Ishikawa (cell line): ENCODE measurements at regions not wholly inside any gene's neighbourhood (a gene's known extent, or its start where the extent isn't known, plus 50 kb on each side); places are given as distances from the start of the nearest gene placed in this dataset.

Source experiments
- CEBPB ChIP-seq: IDR thresholded peaks from 2 replicates; pipeline ENCODE4 v1.6.1; 2012
- CREB1 ChIP-seq: IDR thresholded peaks from 2 replicates; pipeline ENCODE4 v1.6.1; 2012; ENCODE audit warnings: low read depth
- EP300 ChIP-seq: IDR thresholded peaks from 2 replicates; pipeline ENCODE4 v1.6.1; 2012; ENCODE audit warnings: borderline replicate concordance
- FOXM1 ChIP-seq: IDR thresholded peaks from 2 replicates; pipeline ENCODE4 v1.6.1; 2012; ENCODE audit warnings: low read depth, borderline replicate concordance
- MAX ChIP-seq: IDR thresholded peaks from 2 replicates; pipeline ENCODE4 v1.6.1; 2012
- NFIC ChIP-seq: IDR thresholded peaks from 2 replicates; pipeline ENCODE4 v1.6.1; 2012
- RAD21 ChIP-seq: IDR thresholded peaks from 2 replicates; pipeline ENCODE4 v1.6.1; 2012; ENCODE audit warnings: low read depth
- REST ChIP-seq: IDR thresholded peaks from 2 replicates; pipeline ENCODE4 v1.6.1; 2012; ENCODE audit warnings: low read depth, mild to moderate bottlenecking
- TAF1 ChIP-seq: IDR thresholded peaks from 2 replicates; pipeline ENCODE4 v1.6.1; 2012; ENCODE audit warnings: low read depth, mild to moderate bottlenecking
- TCF12 ChIP-seq: IDR thresholded peaks from 2 replicates; pipeline ENCODE4 v1.6.1; 2012; ENCODE audit warnings: low read depth
- TEAD4 ChIP-seq: IDR thresholded peaks from 2 replicates; pipeline ENCODE4 v1.6.1; 2012
- YY1 ChIP-seq: IDR thresholded peaks from 2 replicates; pipeline ENCODE4 v1.6.1; 2012; ENCODE audit warnings: low read depth
- ZBTB7A ChIP-seq: IDR thresholded peaks from 2 replicates; pipeline ENCODE4 v1.6.1; 2012; ENCODE audit warnings: low read depth

GRCh38 chr5:175032741-175033151 lies 308.4 kb downstream of the MSX2 start:
- no peak for TF ChIP-seq NFIC
- no peak for TF ChIP-seq RAD21
- no peak for TF ChIP-seq ZBTB7A
- no peak for TF ChIP-seq CEBPB
- no peak for TF ChIP-seq REST
- TF ChIP-seq MAX = no peak
- TF ChIP-seq TAF1 = no peak
- no peak for TF ChIP-seq FOXM1
- no peak for TF ChIP-seq EP300
- TF ChIP-seq TEAD4 = no peak
- TF ChIP-seq CREB1 = no peak
- no peak for TF ChIP-seq TCF12
- TF ChIP-seq YY1 = no peak
